RCC 7860 (cell line): ENCODE measurements at regions not wholly inside any gene's neighbourhood (a gene's known extent, or its start where the extent isn't known, plus 50 kb on each side); places are given as distances from the start of the nearest gene placed in this dataset.
A peak's percentile ranks its signal among the peaks of the same experiment; 100 is the strongest.
"Not testable (repeated sequence)": the region's sequence is repeated elsewhere in the genome, so short reads cannot be mapped to it uniquely, and the experiment has no call there.

ENCODE experiments used
- DNase-seq: peaks from one replicate; pipeline ENCODE4 v3.0.0-alpha.2; 2015; ENCODE audit warnings: low spot score
- FAIRE-seq: peaks from 2 replicates; lab custom pipeline; 2012; peaks lifted over from hg19 to GRCh38; lab: Jason Lieb, UNC

GRCh38 chr11:3583476-3583875 is 58.3 kb downstream of the ART5 start:
- FAIRE-seq, DNase-seq: not testable (repeated sequence)

GRCh38 chr11:3581389-3581725 is 60.4 kb downstream of the ART5 start:
- not testable (repeated sequence) for DNase-seq, FAIRE-seq

GRCh38 chr11:3580487-3581388 is 61.1 kb downstream of the ART5 start:
- DNase-seq: peak; percentile 4
- not testable (repeated sequence) for FAIRE-seq

- DNase-seq, FAIRE-seq: not testable (repeated sequence)
Measured at GRCh38 chr11:3579600-3580459, 62.0 kb downstream of the ART5 start.

GRCh38 chr11:3576066-3576604 is 65.7 kb downstream of the ART5 start:
- FAIRE-seq, DNase-seq: not testable (repeated sequence)

- not testable (repeated sequence) for FAIRE-seq, DNase-seq
Measured at GRCh38 chr11:3572976-3573647, 68.7 kb downstream of the ART5 start.

GRCh38 chr11:3571752-3572151 is 70.0 kb downstream of the ART5 start:
- not testable (repeated sequence) for FAIRE-seq, DNase-seq

GRCh38 chr11:3565838-3566237 is 76.0 kb downstream of the ART5 start:
- not testable (repeated sequence) for DNase-seq, FAIRE-seq

- not testable (repeated sequence) for DNase-seq, FAIRE-seq
Measured at GRCh38 chr11:3564383-3564782, 77.4 kb downstream of the ART5 start.

- DNase-seq, FAIRE-seq: not testable (repeated sequence)
Measured at GRCh38 chr11:3554621-3555020, 87.2 kb downstream of the ART5 start.

- FAIRE-seq, DNase-seq: not testable (repeated sequence)
Measured at GRCh38 chr11:3544990-3545389, 96.8 kb downstream of the ART5 start.

- DNase-seq, FAIRE-seq: not testable (repeated sequence)
Measured at GRCh38 chr11:3538220-3538619, 103.6 kb downstream of the ART5 start.

GRCh38 chr11:3537254-3537653 is 104.5 kb downstream of the ART5 start:
- FAIRE-seq, DNase-seq: not testable (repeated sequence)

- not testable (repeated sequence) for DNase-seq, FAIRE-seq
Measured at GRCh38 chr11:3532958-3533357, 108.8 kb downstream of the ART5 start.

GRCh38 chr11:3531280-3531679 is 110.5 kb downstream of the ART5 start:
- not testable (repeated sequence) for DNase-seq, FAIRE-seq

GRCh38 chr11:3523567-3523966 is 118.2 kb downstream of the ART5 start:
- DNase-seq, FAIRE-seq: not testable (repeated sequence)

GRCh38 chr11:3520905-3521304 is 120.9 kb downstream of the ART5 start:
- not testable (repeated sequence) for FAIRE-seq, DNase-seq

- not testable (repeated sequence) for DNase-seq, FAIRE-seq
Measured at GRCh38 chr11:3519841-3520240, 122.0 kb downstream of the ART5 start.

- not testable (repeated sequence) for FAIRE-seq, DNase-seq
Measured at GRCh38 chr11:3516934-3517567, 124.7 kb downstream of the ART5 start.
